HFFc6 (cell line): ENCODE measurements at regions not wholly inside any gene's neighbourhood (a gene's known extent, or its start where the extent isn't known, plus 50 kb on each side); places are given as distances from the start of the nearest gene placed in this dataset.

Source experiments
- DNase-seq: peaks from one replicate; pipeline ENCODE4 v3.0.0-alpha.2; 2018
- H3K27ac Mint-ChIP-seq: 2 replicates; pipeline ENCODE4 v1.8.0; 2020; ENCODE audit warnings: mild to moderate bottlenecking, mixed read lengths
- H3K27me3 Mint-ChIP-seq: 2 replicates; pipeline ENCODE4 v1.8.0; 2021; ENCODE audit warnings: mild to moderate bottlenecking, moderate library complexity, mixed read lengths; ENCODE audit not compliant: insufficient read depth
- H3K36me3 Mint-ChIP-seq: 2 replicates; pipeline ENCODE4 v1.8.0; 2021; ENCODE audit warnings: low read depth, mixed read lengths
- H3K4me1 Mint-ChIP-seq: 2 replicates; pipeline ENCODE4 v1.8.0; 2020; ENCODE audit warnings: low read depth, mixed read lengths
- H3K4me3 Mint-ChIP-seq: 2 replicates; pipeline ENCODE4 v1.8.0; 2020; ENCODE audit warnings: mild to moderate bottlenecking, moderate library complexity, mixed read lengths
- H3K9me3 Mint-ChIP-seq: 2 replicates; pipeline ENCODE4 v1.8.0; 2020; ENCODE audit warnings: mild to moderate bottlenecking, mixed read lengths
- CTCF ChIP-seq: fragments of 200-600 bp; sonication (generic); IDR thresholded peaks from 2 replicates; pipeline ENCODE4 v1.5.0; 2021; ENCODE audit warnings: antibody characterized with exemption, mild to moderate bottlenecking

DNA sequence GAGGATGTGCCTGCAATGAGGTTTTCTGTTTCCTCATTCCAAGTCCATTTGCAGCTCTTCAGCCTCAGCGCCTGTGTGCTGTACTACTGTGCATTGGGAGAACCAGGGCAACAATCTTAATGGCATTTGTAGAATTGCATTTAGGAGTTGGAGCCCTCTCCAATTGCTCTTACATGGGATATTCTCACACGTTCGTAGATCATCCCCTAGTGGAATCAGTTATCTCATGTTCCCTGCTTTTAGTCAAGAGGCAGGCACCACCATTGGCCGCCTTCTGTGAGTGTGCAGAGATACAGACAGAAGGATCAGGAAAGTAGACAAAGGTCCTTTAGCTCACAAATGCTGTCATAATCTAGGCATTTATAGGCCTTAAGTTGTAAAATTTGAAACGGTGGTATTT is 84.2 kb upstream of the RGS17 start:
- H3K36me3 Mint-ChIP-seq = no peaks in the 10 kb centered on the region
- no peak for DNase-seq
- H3K4me3 Mint-ChIP-seq = no peak overlapping the region
- H3K4me1 Mint-ChIP-seq = no peaks in the 10 kb centered on the region
- H3K27me3 Mint-ChIP-seq = no peaks in the 10 kb centered on the region
- no peak for TF ChIP-seq CTCF
- no peak overlapping the region for H3K27ac Mint-ChIP-seq
- no peaks in the 10 kb centered on the region; the same call in 1 of the 2 replicates for H3K9me3 Mint-ChIP-seq

DNA sequence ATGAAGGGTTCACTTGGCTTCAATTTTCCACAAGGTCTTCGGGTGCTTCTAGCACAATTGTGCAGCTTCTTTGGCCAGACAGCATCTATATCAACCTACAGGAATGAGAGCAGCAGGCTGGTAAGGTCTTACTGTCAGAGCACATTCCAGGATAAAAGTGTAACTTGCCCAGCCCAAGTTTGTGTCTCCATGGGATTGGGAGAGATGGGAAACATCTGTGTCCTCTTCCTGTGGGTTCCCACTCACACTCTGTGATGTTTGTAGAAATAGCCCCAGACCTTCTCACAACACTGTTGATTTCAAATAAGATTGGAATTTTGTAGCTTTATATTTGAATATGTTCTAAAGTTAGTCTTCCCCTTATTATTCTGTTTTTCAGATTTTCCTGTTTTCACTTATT is 83.4 kb upstream of the RGS17 start:
- TF ChIP-seq CTCF = no peak
- Mint-ChIP-seq H3K9me3 (no peaks in the 10 kb centered on the region), H3K27me3 (no peaks in the 10 kb centered on the region), H3K36me3 (no peaks in the 10 kb centered on the region), H3K4me1 (no peaks in the 10 kb centered on the region), H3K27ac (no peak overlapping the region), H3K4me3 (no peak overlapping the region)
- DNase-seq = no peak

DNA sequence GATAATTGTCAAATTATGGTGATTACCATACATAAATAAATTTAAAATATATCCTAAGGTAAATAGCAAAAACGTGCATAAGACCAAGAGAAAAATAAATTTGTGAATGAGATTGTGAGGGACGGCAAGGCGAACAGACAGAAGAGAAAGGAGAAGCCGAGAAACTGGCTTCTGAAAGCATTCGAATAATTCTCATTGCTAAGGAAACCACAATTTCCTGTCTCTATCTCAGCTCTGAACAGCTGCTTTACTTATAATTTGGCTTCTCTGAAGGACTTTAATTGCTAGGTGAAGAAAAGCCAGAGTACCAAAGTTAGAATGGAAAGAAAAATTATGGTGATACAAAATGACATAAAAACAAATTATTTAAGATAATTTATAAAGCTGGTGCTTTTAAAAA is 79.0 kb upstream of the RGS17 start:
- Mint-ChIP-seq H3K4me1 (no peaks in the 10 kb centered on the region), H3K27me3 (no peaks in the 10 kb centered on the region), H3K27ac (no peak overlapping the region), H3K4me3 (no peak overlapping the region), H3K36me3 (no peaks in the 10 kb centered on the region), H3K9me3 (no peaks in the 10 kb centered on the region)
- TF ChIP-seq CTCF = no peak
- DNase-seq = peak; percentile 9

- H3K4me3 Mint-ChIP-seq = no peak overlapping the region
- no peaks in the 10 kb centered on the region for H3K4me1 Mint-ChIP-seq
- H3K36me3 Mint-ChIP-seq = no peaks in the 10 kb centered on the region
- no peaks in the 10 kb centered on the region for H3K9me3 Mint-ChIP-seq
- no peaks in the 10 kb centered on the region for H3K27me3 Mint-ChIP-seq
- no peak for TF ChIP-seq CTCF
- no peak for DNase-seq
- H3K27ac Mint-ChIP-seq = no peak overlapping the region
These were observed 77.6 kb upstream of the RGS17 start for GRCh38 chr6:153208706-153209105.

GRCh38 chr6:153207617-153208016 is 76.5 kb upstream of the RGS17 start:
- no peaks in the 10 kb centered on the region for H3K27me3 Mint-ChIP-seq
- TF ChIP-seq CTCF = no peak

DNA sequence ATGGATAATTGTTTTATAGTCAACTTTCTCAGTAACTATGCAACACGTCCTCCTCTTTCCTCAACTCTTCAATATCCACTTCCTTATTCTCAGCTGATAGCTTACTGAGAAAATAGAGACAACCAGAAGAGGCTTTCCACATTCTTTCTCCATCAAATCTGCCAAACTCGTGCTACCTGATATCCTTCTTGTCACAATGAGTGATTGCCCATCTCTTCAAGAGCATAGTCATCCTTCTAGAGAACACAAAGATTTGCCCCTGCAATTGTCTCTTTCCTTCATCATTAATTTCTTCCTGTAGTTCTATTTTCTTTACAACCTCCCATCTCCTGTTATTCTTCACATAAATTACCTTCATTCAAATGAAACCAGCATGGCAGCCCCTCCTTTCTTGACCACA is 75.9 kb upstream of the RGS17 start:
- DNase-seq = no peak
- no peaks in the 10 kb centered on the region for H3K36me3 Mint-ChIP-seq
- H3K4me1 Mint-ChIP-seq = no peaks in the 10 kb centered on the region
- H3K4me3 Mint-ChIP-seq = no peak overlapping the region
- no peaks in the 10 kb centered on the region for H3K27me3 Mint-ChIP-seq
- no peak overlapping the region for H3K27ac Mint-ChIP-seq
- no peak for TF ChIP-seq CTCF
- no peaks in the 10 kb centered on the region for H3K9me3 Mint-ChIP-seq

More at GRCh38 chr6:153207617-153208016, 76.5 kb upstream of the RGS17 start:
- no peaks in the 10 kb centered on the region for H3K9me3 Mint-ChIP-seq
- H3K4me1 Mint-ChIP-seq = no peaks in the 10 kb centered on the region
- H3K36me3 Mint-ChIP-seq = no peaks in the 10 kb centered on the region
- H3K27ac Mint-ChIP-seq = no peak overlapping the region
- DNase-seq = no peak
- no peak overlapping the region for H3K4me3 Mint-ChIP-seq
